OCI-LY3 (cell line): ENCODE measurements at regions not wholly inside any gene's neighbourhood (a gene's known extent, or its start where the extent isn't known, plus 50 kb on each side); places are given as distances from the start of the nearest gene placed in this dataset.

Experiments used
- H2AFZ ChIP-seq: fragments of 200-600, 300-600 bp; shearing (Covaris generic); 2 replicates; pipeline ENCODE4 v1.6.0; 2014; ENCODE audit warnings: antibody characterized with exemption, low read depth, low read length
- H3K27ac ChIP-seq: fragments of 200-600, 300-600 bp; sonication (generic); 2 replicates; pipeline ENCODE4 v1.5.1; 2014; ENCODE audit warnings: mild to moderate bottlenecking, low read length, moderate library complexity, mixed read lengths
- H3K27me3 ChIP-seq: fragments of 200-600, 300-600 bp; sonication (generic); 2 replicates; pipeline ENCODE4 v1.6.1; 2014; ENCODE audit warnings: low read depth, low read length, mixed read lengths
- H3K36me3 ChIP-seq: fragments of 200-600, 300-600 bp; sonication (generic); replicated peaks from 2 replicates; pipeline ENCODE3; 2014; ENCODE audit warnings: low read depth, low read length, mixed read lengths
- H3K4me1 ChIP-seq: fragments of 300-600, 200-600 bp; sonication (generic); 2 replicates; pipeline ENCODE4 v1.6.1; 2014; ENCODE audit warnings: low read length, mixed read lengths
- H3K4me2 ChIP-seq: fragments of 200-600, 300-600 bp; sonication (generic); 2 replicates; pipeline ENCODE4 v1.6.1; 2014; ENCODE audit warnings: low read length, mixed read lengths
- H3K4me3 ChIP-seq: fragments of 300-600, 200-600 bp; sonication (generic); 2 replicates; pipeline ENCODE4 v1.5.1; 2014; ENCODE audit warnings: antibody characterized with exemption, mild to moderate bottlenecking, low read length, moderate library complexity
- H3K79me2 ChIP-seq: fragments of 300-600, 200-600 bp; shearing (Covaris generic); 2 replicates; pipeline ENCODE4 v1.6.1; 2014; ENCODE audit warnings: mild to moderate bottlenecking, low read length, mixed read lengths
- H3K9ac ChIP-seq: fragments of 300-600, 200-600 bp; shearing (Covaris generic); 2 replicates; pipeline ENCODE4 v1.6.0; 2014; ENCODE audit warnings: mild to moderate bottlenecking, low read length, moderate library complexity
- H3K9me3 ChIP-seq: fragments of 200-600, 300-600 bp; shearing (Covaris generic); 2 replicates; pipeline ENCODE4 v1.6.1; 2014; ENCODE audit warnings: low read length, mixed read lengths; ENCODE audit not compliant: insufficient read depth
- H4K20me1 ChIP-seq: fragments of 200-600, 300-600 bp; sonication (generic); 2 replicates; pipeline ENCODE4 v1.6.1; 2016; ENCODE audit warnings: low read length, mixed read lengths; ENCODE audit not compliant: insufficient read depth
- EZH2phosphoT487 ChIP-seq: fragments of 200-600 bp; shearing (Covaris generic); IDR thresholded peaks from 2 replicates; pipeline ENCODE4 v1.6.1; 2018; ENCODE audit warnings: antibody characterized with exemption, mixed run types, low read depth
- TF ChIP-seq, protein P1 (sequence below): fragments of 200-600, 300-600 bp; sonication (generic); IDR thresholded peaks from 2 replicates; pipeline ENCODE4 v1.5.1; 2014; ENCODE audit warnings: antibody characterized with exemption, low read length, low read depth

DNA sequence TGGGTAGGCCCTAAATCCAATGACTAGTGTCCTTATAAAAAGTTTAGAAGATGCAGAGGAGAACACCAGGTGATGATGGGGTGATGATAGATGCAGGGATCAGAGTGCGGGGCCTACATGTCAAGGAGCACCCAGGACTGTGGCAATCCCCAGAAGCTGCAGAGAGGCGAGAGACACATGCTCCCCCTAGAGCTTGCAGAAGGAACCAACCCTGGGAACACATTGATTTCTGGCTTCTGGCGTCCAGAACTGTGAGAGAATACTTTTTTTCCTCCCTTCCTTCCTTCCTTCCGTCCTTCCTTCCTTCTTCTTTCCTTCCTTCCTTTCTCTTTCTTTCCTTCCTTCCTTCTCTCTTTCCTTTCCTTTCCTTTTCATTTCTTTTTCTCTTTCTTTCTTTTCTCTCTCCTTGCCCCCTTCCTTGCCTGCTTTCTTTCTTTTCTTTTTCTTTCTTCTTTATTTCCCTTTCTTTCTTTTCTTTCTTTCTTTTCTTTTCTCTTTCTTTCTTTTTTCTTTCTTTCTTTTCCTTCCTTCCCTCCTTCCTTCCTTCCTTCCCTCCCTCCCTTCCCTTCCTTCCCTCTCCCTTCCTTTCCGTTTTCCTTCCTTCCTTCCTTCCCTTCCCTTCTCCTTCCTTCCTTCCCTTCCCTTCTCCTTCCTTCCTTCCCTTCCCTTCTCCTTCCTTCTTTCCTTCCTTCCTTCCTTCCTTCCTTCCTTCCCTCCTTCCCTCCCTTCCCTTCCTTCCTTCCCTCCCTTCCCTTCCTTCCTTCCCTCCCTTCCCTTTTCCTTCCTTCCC is 134.3 kb downstream of the HAPSTR1 start:
- Histone ChIP-seq H3K27me3 (peaks cover 7% of the 10 kb centered on the region; the same call in 1 of the 2 replicates), H3K27ac (no peak overlapping the region), H2AFZ (no peak overlapping the region), H3K4me2 (no peak overlapping the region), H4K20me1 (no peaks in the 10 kb centered on the region), H3K9me3 (no peaks in the 10 kb centered on the region), H3K36me3 (no peaks in the 10 kb centered on the region), H3K9ac (no peak overlapping the region), H3K4me1 (no peaks in the 10 kb centered on the region), H3K79me2 (no peaks in the 10 kb centered on the region), H3K4me3 (no peak overlapping the region)
- TF ChIP-seq, protein P1, sequence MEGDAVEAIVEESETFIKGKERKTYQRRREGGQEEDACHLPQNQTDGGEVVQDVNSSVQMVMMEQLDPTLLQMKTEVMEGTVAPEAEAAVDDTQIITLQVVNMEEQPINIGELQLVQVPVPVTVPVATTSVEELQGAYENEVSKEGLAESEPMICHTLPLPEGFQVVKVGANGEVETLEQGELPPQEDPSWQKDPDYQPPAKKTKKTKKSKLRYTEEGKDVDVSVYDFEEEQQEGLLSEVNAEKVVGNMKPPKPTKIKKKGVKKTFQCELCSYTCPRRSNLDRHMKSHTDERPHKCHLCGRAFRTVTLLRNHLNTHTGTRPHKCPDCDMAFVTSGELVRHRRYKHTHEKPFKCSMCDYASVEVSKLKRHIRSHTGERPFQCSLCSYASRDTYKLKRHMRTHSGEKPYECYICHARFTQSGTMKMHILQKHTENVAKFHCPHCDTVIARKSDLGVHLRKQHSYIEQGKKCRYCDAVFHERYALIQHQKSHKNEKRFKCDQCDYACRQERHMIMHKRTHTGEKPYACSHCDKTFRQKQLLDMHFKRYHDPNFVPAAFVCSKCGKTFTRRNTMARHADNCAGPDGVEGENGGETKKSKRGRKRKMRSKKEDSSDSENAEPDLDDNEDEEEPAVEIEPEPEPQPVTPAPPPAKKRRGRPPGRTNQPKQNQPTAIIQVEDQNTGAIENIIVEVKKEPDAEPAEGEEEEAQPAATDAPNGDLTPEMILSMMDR = peak; percentile 38
- no peak for TF ChIP-seq EZH2phosphoT487

- Histone ChIP-seq H2AFZ (no peak overlapping the region), H3K9me3 (no peaks in the 10 kb centered on the region), H3K27ac (no peak overlapping the region), H4K20me1 (no peaks in the 10 kb centered on the region), H3K4me2 (no peak overlapping the region), H3K9ac (no peak overlapping the region), H3K36me3 (no peaks in the 10 kb centered on the region), H3K27me3 (no peaks in the 10 kb centered on the region; the same call in 1 of the 2 replicates), H3K4me3 (no peak overlapping the region), H3K79me2 (no peaks in the 10 kb centered on the region), H3K4me1 (no peaks in the 10 kb centered on the region)
- TF ChIP-seq EZH2phosphoT487 = no peak
- TF ChIP-seq, protein P1 = no peak
These were observed 135.5 kb downstream of the HAPSTR1 start for GRCh38 chr16:9226924-9227323.

GRCh38 chr16:9231039-9231438 is 139.6 kb downstream of the HAPSTR1 start:
- Histone ChIP-seq H3K79me2 (no peaks in the 10 kb centered on the region), H3K9ac (no peak overlapping the region), H2AFZ (no peak overlapping the region), H3K4me3 (no peak overlapping the region), H3K9me3 (no peaks in the 10 kb centered on the region), H3K4me1 (no peaks in the 10 kb centered on the region), H3K36me3 (no peaks in the 10 kb centered on the region), H3K27me3 (peaks cover 13% of the 10 kb centered on the region), H3K4me2 (no peak overlapping the region), H3K27ac (no peak overlapping the region), H4K20me1 (no peaks in the 10 kb centered on the region)
- TF ChIP-seq, protein P1 = no peak
- no peak for TF ChIP-seq EZH2phosphoT487

DNA sequence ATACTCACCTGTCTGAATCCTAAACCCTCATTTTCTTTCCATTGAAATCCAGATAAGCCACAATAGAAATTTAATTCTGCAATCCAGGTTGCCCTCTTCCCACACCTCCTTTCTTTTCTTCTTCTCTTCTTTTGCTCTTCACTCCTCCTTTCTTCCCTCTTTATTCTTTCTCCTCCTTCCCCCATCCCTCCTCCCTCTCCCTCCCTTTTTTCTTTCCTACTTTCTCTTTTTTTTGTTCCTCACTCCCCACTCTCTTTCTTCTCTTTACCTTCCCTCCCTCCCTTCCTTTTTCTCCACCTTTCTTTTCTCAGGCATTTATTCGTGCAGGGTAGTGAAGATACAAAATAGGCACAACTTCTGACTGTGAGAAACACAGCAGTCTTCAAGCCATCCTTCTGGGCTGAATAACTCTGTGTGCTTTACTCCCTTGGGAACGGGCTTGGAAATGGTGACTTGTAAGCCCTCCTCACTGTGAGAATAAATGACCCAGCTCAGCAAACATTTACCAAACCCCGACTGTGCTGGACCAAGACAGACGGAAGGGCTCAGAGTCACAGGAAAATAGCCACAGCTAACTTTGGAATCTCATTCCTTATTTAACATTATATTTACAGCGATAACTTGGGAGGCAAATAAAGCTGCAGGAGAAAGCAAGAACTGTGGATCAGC is 140.8 kb downstream of the HAPSTR1 start:
- H3K27ac ChIP-seq = no peak overlapping the region
- H3K4me1 ChIP-seq = no peaks in the 10 kb centered on the region
- H3K79me2 ChIP-seq = no peaks in the 10 kb centered on the region
- TF ChIP-seq, protein P1 = no peak
- no peak for TF ChIP-seq EZH2phosphoT487
- H3K9ac ChIP-seq = no peak overlapping the region
- peaks cover 13% of the 10 kb centered on the region for H3K27me3 ChIP-seq
- H3K36me3 ChIP-seq = no peaks in the 10 kb centered on the region
- no peak overlapping the region for H3K4me3 ChIP-seq
- no peak overlapping the region for H2AFZ ChIP-seq
- H3K4me2 ChIP-seq = no peak overlapping the region
- no peaks in the 10 kb centered on the region for H4K20me1 ChIP-seq
- no peaks in the 10 kb centered on the region for H3K9me3 ChIP-seq
